Trophoblast cell (in vitro differentiated cells and primary cell): ENCODE measurements at regions not wholly inside any gene's neighbourhood (a gene's known extent, or its start where the extent isn't known, plus 50 kb on each side); places are given as distances from the start of the nearest gene placed in this dataset.

ENCODE experiments used
- DNase-seq, 2 donors: peaks; one replicate each; pipeline ENCODE4 v3.0.0-alpha.2; 2016
- H2AFZ ChIP-seq: 2 replicates; pipeline ENCODE4 v1.6.1; 2013; ENCODE audit warnings: low read length, moderate library complexity, mild to moderate bottlenecking; ENCODE audit not compliant: insufficient read depth, poor library complexity
- H2AK5ac ChIP-seq: 2 replicates; pipeline ENCODE4 v1.6.1; 2013; ENCODE audit warnings: mild to moderate bottlenecking, low read length
- H2BK120ac ChIP-seq: 2 replicates; pipeline ENCODE4 v1.6.1; 2013; ENCODE audit warnings: low read length, mild to moderate bottlenecking, moderate library complexity; ENCODE audit not compliant: insufficient read depth, poor library complexity
- H2BK12ac ChIP-seq: 2 replicates; pipeline ENCODE4 v1.6.1; 2013; ENCODE audit warnings: mild to moderate bottlenecking, low read length, moderate library complexity
- H2BK5ac ChIP-seq: 2 replicates; pipeline ENCODE4 v1.6.1; 2013; ENCODE audit warnings: low read length, low read depth, moderate library complexity, mild to moderate bottlenecking; ENCODE audit not compliant: poor library complexity
- H3K14ac ChIP-seq: 2 replicates; pipeline ENCODE4 v1.6.1; 2013; ENCODE audit warnings: mild to moderate bottlenecking, low read length
- H3K18ac ChIP-seq: 2 replicates; pipeline ENCODE4 v1.6.1; 2013; ENCODE audit warnings: mild to moderate bottlenecking, low read length
- H3K23ac ChIP-seq: 2 replicates; pipeline ENCODE4 v1.6.1; 2013; ENCODE audit warnings: low read length
- H3K27ac ChIP-seq: 2 replicates; pipeline ENCODE4 v1.5.1; 2013; ENCODE audit warnings: low read depth, mild to moderate bottlenecking, inconsistent platforms, low read length, moderate library complexity
- H3K27me3 ChIP-seq: 2 replicates; pipeline ENCODE4 v1.6.1; 2013; ENCODE audit warnings: inconsistent platforms, mild to moderate bottlenecking, low read length, moderate library complexity; ENCODE audit not compliant: insufficient read depth
- H3K36me3 ChIP-seq, 2 experiments: 1 replicate in 1 of 2; 2 replicates in 1 of 2; pipeline ENCODE4 v1.6.1; 2013; ENCODE audit warnings: low read length in 2 of 2, mild to moderate bottlenecking in 2 of 2, moderate library complexity in 1 of 2; ENCODE audit not compliant: insufficient read depth in 2 of 2, control insufficient read depth in 1 of 2
- H3K4ac ChIP-seq: 2 replicates; pipeline ENCODE4 v1.6.1; 2013; ENCODE audit warnings: low read depth, mild to moderate bottlenecking, low read length, moderate library complexity
- H3K4me1 ChIP-seq, 2 experiments: 1 replicate in 1 of 2; 2 replicates in 1 of 2; pipeline ENCODE4 v1.6.1; 2013; ENCODE audit warnings: low read length in 2 of 2, mild to moderate bottlenecking in 2 of 2, moderate library complexity in 1 of 2; ENCODE audit not compliant: insufficient read depth in 2 of 2, control insufficient read depth in 1 of 2
- H3K4me2 ChIP-seq: 2 replicates; pipeline ENCODE4 v1.6.1; 2013; ENCODE audit warnings: inconsistent platforms, mild to moderate bottlenecking, low read length, moderate library complexity
- H3K4me3 ChIP-seq: 2 replicates; pipeline ENCODE4 v1.5.1; 2013; ENCODE audit warnings: mild to moderate bottlenecking, low read depth, low read length, inconsistent platforms
- H3K79me1 ChIP-seq: one replicate; pipeline ENCODE4 v1.6.1; 2013; ENCODE audit warnings: low read length
- H3K79me2 ChIP-seq: 2 replicates; pipeline ENCODE4 v1.6.1; 2013; ENCODE audit warnings: low read length, mild to moderate bottlenecking; ENCODE audit not compliant: control insufficient read depth, insufficient read depth, poor library complexity
- H3K9ac ChIP-seq: 2 replicates; pipeline ENCODE4 v1.6.1; 2013; ENCODE audit warnings: mild to moderate bottlenecking, low read length
- H3K9me3 ChIP-seq: 2 replicates; pipeline ENCODE4 v1.6.1; 2013; ENCODE audit warnings: low read depth, mild to moderate bottlenecking, control low read depth, inconsistent platforms, low read length; ENCODE audit not compliant: insufficient read depth
- H4K12ac ChIP-seq: 2 replicates; pipeline ENCODE4 v1.6.1; 2013; ENCODE audit warnings: low read depth, mild to moderate bottlenecking, low read length, moderate library complexity
- H4K8ac ChIP-seq: 2 replicates; pipeline ENCODE4 v1.6.1; 2013; ENCODE audit warnings: low read depth, mild to moderate bottlenecking, low read length, moderate library complexity
- H4K91ac ChIP-seq: one replicate; pipeline ENCODE4 v1.6.1; 2013; ENCODE audit warnings: low read depth, mild to moderate bottlenecking, low read length, moderate library complexity
- WGBS: extraction: QIAGEN DNeasy Blood & Tissue Kit; methylation state at CpG from one replicate; pipeline ENCODE4 v1.1.7; 2013; ENCODE audit warnings: missing lambda C conversion rate; ENCODE audit not compliant: insufficient read length, insufficient coverage; ENCODE audit errors: extremely low coverage; 5-methylcytosine and 5-hydroxymethylcytosine counted together

DNA sequence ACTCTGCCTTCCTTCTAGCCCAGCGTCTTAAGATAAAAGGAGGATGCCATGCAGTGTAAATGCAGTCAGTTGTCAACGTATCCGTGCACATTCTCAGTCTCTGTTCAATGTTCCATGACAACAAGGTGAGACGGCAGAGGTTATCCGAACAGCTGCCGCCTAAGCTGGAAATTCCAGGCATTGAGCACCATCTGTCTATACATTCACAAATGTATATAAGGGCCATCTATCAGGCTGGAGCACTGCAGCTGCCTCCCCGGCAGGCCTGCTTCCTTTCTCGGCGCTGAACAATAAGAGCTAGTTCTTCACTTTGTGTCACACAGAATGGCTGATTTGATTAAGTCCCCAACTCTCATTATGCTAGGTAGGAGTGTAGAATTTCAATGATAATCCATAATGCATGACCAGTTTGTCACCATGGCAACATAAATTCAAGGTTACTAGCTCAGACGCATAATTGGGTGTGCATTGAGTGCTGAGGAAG lies 282.2 kb upstream of the SOX11 start:
- Histone ChIP-seq H3K9ac (no peak overlapping the region), H3K14ac (no peak overlapping the region), H4K8ac (no peak overlapping the region), H3K79me1 (no peaks in the 10 kb centered on the region), H2AK5ac (no peak overlapping the region), H3K79me2 (no peaks in the 10 kb centered on the region), H3K27ac (no peak overlapping the region), H3K4ac (no peak overlapping the region), H3K4me3 (no peak overlapping the region), H2BK12ac (no peak overlapping the region), H2AFZ (no peak overlapping the region), H3K9me3 (no peaks in the 10 kb centered on the region), H4K91ac (no peak overlapping the region), H3K23ac (no peak overlapping the region), H2BK120ac (no peak overlapping the region), H3K27me3 (no peaks in the 10 kb centered on the region), H4K12ac (no peak overlapping the region), H3K4me1 (no peaks in the 10 kb centered on the region), H3K4me2 (no peak overlapping the region), H3K36me3 (no peaks in the 10 kb centered on the region), H2BK5ac (no peak overlapping the region), H3K18ac (no peak overlapping the region)
- DNase-seq = no peak
- WGBS = no CpG with 5 or more reads among the region's 10 CpGs

DNA sequence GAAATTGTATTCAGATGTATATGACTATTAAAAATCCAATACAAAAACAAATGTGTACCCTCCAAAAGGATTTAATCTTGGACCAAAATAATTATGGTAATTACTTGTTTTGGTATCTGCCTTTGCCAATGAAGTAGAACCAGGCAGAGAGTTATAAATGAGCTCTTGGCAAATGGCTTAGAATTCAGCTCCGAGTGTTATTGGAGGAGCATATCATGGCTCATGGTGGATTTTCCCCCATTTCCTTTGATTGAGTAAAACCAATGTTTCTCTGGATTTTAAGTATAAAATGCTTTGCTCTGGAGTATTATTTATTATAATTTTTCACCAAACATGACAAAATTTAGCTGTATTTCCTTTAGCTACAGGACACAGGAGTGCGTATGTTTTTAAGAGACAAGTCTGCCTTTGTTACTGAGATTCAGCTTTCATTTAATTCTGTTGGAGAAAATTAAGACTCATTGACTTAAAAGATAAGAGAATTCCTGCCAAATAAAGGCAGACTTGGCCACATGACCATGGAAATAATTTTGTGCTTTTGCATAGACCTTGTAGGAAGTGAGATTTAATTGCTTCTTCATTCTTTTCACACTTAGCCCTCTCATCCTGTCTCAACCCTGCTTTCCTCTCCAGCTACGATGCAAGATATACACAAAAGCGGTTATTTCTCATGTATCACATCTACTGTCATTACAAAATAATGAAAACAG lies 281.0 kb upstream of the SOX11 start:
- no peak overlapping the region for H3K4me2 ChIP-seq
- H2AK5ac ChIP-seq = no peak overlapping the region
- H4K91ac ChIP-seq = no peak overlapping the region
- no peak overlapping the region for H4K12ac ChIP-seq
- no CpG with 5 or more reads among the region's 4 CpGs for WGBS
- H3K36me3 ChIP-seq = no peaks in the 10 kb centered on the region
- H3K9me3 ChIP-seq = no peaks in the 10 kb centered on the region
- no peaks in the 10 kb centered on the region for H3K79me2 ChIP-seq
- no peaks in the 10 kb centered on the region for H3K4me1 ChIP-seq
- H2BK12ac ChIP-seq = no peak overlapping the region
- H3K23ac ChIP-seq = no peak overlapping the region
- no peak overlapping the region for H2AFZ ChIP-seq
- no peak for DNase-seq
- no peak overlapping the region for H3K4ac ChIP-seq
- no peak overlapping the region for H2BK120ac ChIP-seq
- H3K4me3 ChIP-seq = no peak overlapping the region
- no peak overlapping the region for H3K27ac ChIP-seq
- H3K79me1 ChIP-seq = no peaks in the 10 kb centered on the region
- no peak overlapping the region for H2BK5ac ChIP-seq
- no peak overlapping the region for H3K18ac ChIP-seq
- no peak overlapping the region for H4K8ac ChIP-seq
- no peaks in the 10 kb centered on the region for H3K27me3 ChIP-seq
- no peak overlapping the region for H3K14ac ChIP-seq
- no peak overlapping the region for H3K9ac ChIP-seq

DNA sequence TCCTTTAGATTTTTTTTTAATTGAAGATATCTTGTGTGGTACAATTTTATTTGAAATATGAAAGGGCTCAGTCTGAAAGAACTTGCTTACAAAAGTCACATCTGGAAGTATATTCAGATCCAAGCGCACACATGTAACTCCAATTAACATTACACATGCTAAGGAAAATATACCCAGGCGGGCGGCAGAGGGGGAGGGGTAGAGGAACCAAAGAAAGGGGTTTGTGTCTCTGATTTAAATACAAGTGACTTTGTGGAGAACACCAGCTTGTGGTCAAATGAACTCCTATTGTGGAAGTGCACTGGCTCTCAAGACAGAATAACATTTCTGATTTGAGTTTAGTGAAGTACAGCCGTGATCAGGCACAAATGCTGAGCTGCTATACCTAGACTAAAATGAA lies 280.2 kb upstream of the SOX11 start:
- no CpG with 5 or more reads among the region's 4 CpGs for WGBS
- H2BK5ac ChIP-seq = no peak overlapping the region
- no peak overlapping the region for H2AK5ac ChIP-seq

DNA sequence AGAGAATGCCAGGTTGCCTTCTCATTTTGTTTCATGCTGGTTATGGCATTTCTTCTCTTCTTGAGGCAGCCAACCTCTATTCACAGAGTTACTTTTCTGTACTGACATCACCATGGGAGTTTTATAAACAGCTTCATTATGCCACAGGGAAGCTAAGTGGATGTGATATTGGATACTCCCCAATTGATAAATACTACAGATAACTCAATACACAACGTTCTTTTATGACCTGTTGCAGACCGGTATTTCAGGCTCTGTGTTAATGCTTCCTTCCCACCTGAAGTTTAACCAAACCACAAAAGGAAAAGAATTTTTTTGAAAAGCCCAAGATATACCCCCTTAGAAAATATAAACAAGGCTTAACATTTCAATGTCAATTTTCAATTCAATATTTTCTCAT lies 258.3 kb upstream of the SOX11 start:
- no peak overlapping the region for H2AFZ ChIP-seq
- H3K4ac ChIP-seq = no peak overlapping the region
- H3K36me3 ChIP-seq = no peaks in the 10 kb centered on the region
- no peak overlapping the region for H2BK5ac ChIP-seq
- no peak overlapping the region for H4K8ac ChIP-seq
- H3K27ac ChIP-seq = no peak overlapping the region
- H3K14ac ChIP-seq = no peak overlapping the region
- DNase-seq = no peak
- no peaks in the 10 kb centered on the region for H3K79me2 ChIP-seq
- no peak overlapping the region for H3K4me2 ChIP-seq
- H2BK120ac ChIP-seq = no peak overlapping the region
- H3K79me1 ChIP-seq = no peaks in the 10 kb centered on the region
- no peaks in the 10 kb centered on the region for H3K4me1 ChIP-seq
- H3K4me3 ChIP-seq = no peak overlapping the region
- no peak overlapping the region for H3K18ac ChIP-seq
- no peak overlapping the region for H3K9ac ChIP-seq
- H3K23ac ChIP-seq = no peak overlapping the region
- WGBS = no CpG with 5 or more reads among the region's 2 CpGs
- no peaks in the 10 kb centered on the region for H3K9me3 ChIP-seq
- no peak overlapping the region for H4K91ac ChIP-seq
- H3K27me3 ChIP-seq = no peaks in the 10 kb centered on the region
- no peak overlapping the region for H2BK12ac ChIP-seq
- no peak overlapping the region for H2AK5ac ChIP-seq
- H4K12ac ChIP-seq = no peak overlapping the region

More for the DNA sequence above, 280.2 kb upstream of the SOX11 start:
- H3K4me1 ChIP-seq = no peaks in the 10 kb centered on the region
- no peaks in the 10 kb centered on the region for H3K79me2 ChIP-seq
- no peak overlapping the region for H2BK12ac ChIP-seq
- no peak overlapping the region for H3K14ac ChIP-seq
- H4K8ac ChIP-seq = no peak overlapping the region
- no peak overlapping the region for H3K27ac ChIP-seq
- H3K9ac ChIP-seq = no peak overlapping the region
- no peak overlapping the region for H4K12ac ChIP-seq
- H3K36me3 ChIP-seq = no peaks in the 10 kb centered on the region
- no peak overlapping the region for H3K4me3 ChIP-seq
- no peak overlapping the region for H3K23ac ChIP-seq
- no peak overlapping the region for H2AFZ ChIP-seq
- H4K91ac ChIP-seq = no peak overlapping the region
- H3K79me1 ChIP-seq = no peaks in the 10 kb centered on the region
- no peak overlapping the region for H3K18ac ChIP-seq
- no peaks in the 10 kb centered on the region for H3K27me3 ChIP-seq
- no peak overlapping the region for H2BK120ac ChIP-seq
- H3K9me3 ChIP-seq = no peaks in the 10 kb centered on the region
- DNase-seq = no peak
- no peak overlapping the region for H3K4me2 ChIP-seq
- H3K4ac ChIP-seq = no peak overlapping the region
